GM10248 (cell line): ENCODE measurements at regions not wholly inside any gene's neighbourhood (a gene's known extent, or its start where the extent isn't known, plus 50 kb on each side); places are given as distances from the start of the nearest gene placed in this dataset.

Source experiments
- CTCF ChIA-PET: fragments of 300-600 bp; sonication (Branson Sonifier 250); formaldehyde crosslinking; extraction: SDS; loops from one replicate; lab custom pipeline; 2021; ENCODE audit warnings: antibody characterized with exemption; lab: Yijun Ruan, JAX
- POLR2A ChIA-PET: fragments of 350-650 bp; sonication (Branson Sonifier 250); formaldehyde crosslinking; extraction: SDS; loops from one replicate; lab custom pipeline; 2020; ENCODE audit warnings: antibody characterized with exemption; lab: Yijun Ruan, JAX
- DNase-seq: peaks from one replicate; pipeline ENCODE4 v3.0.0; 2012; ENCODE audit errors: extremely low spot score
- TF ChIP-seq, protein P1 (sequence below): IDR thresholded peaks from 2 replicates; pipeline ENCODE4 v1.5.1; 2012; ENCODE audit warnings: mild to moderate bottlenecking, low read depth; ENCODE audit errors: extremely low read depth, missing control alignments, control extremely low read depth

- DNase-seq, result no peak
- ChIA-PET POLR2A (no interaction called here), CTCF (interaction anchor here (0.5 kb wide), 1 partner anchor 8 kb away, joined by 3 read pairs; no protein-coding TSS in a partner anchor)
- TF ChIP-seq, protein P1, sequence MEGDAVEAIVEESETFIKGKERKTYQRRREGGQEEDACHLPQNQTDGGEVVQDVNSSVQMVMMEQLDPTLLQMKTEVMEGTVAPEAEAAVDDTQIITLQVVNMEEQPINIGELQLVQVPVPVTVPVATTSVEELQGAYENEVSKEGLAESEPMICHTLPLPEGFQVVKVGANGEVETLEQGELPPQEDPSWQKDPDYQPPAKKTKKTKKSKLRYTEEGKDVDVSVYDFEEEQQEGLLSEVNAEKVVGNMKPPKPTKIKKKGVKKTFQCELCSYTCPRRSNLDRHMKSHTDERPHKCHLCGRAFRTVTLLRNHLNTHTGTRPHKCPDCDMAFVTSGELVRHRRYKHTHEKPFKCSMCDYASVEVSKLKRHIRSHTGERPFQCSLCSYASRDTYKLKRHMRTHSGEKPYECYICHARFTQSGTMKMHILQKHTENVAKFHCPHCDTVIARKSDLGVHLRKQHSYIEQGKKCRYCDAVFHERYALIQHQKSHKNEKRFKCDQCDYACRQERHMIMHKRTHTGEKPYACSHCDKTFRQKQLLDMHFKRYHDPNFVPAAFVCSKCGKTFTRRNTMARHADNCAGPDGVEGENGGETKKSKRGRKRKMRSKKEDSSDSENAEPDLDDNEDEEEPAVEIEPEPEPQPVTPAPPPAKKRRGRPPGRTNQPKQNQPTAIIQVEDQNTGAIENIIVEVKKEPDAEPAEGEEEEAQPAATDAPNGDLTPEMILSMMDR, result no peak
Measured at GRCh38 chr17:17398188-17398942, 78.4 kb upstream of the MED9 start.

DNA sequence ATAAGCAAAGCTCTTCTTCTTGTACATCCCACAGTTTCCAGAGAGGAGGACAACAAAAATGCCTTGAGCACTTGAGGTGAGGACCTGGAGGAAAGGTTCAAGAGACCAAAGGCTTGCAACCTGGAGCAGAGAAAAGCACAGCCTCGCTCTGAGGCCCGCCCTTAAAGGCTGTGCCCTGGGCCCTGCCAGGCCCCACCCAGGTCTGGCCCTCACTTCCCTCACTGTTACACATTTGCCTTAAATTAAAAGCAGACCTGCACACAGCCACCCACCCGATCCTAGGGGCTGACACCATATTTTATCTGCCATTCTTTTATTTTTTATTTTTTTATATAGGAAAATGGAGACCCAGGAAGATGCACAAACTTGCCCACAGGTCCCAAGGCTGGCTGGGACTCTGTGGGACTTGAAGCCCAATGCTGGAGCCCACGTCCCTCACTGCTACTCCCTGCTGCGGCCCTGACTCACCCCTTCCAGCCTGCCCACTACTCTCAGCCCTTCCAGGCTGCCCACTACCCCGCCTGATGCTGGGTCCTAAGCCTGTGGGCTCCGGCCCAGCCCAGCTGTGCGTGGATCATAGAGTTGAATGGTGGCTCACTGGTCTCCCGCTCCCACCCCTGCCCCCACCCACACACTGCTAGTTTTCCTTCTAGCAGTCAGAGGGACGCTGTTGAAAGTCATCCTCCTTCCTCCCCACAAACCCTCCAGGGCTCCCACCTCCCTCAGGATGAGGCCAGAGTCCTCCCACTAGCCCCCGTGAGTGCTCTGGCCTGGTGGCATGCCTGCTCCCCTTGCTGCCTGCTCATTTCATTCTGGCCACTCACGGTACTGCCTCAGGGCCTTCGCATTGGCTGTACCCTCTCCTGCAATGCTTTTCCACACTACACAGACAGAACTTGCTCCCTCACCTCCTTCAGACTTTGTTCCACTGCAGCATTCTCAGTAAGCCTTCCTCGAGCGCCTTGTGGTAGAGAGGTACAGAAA, 77.6 kb upstream of the MED9 start:
- TF ChIP-seq, protein P1, result no peak
- DNase-seq, result no peak
- CTCF ChIA-PET, result interaction anchor here (0.5 kb wide), 1 partner anchor 9 kb away, joined by 3 read pairs; no protein-coding TSS in a partner anchor
- POLR2A ChIA-PET, result no interaction called here

DNA sequence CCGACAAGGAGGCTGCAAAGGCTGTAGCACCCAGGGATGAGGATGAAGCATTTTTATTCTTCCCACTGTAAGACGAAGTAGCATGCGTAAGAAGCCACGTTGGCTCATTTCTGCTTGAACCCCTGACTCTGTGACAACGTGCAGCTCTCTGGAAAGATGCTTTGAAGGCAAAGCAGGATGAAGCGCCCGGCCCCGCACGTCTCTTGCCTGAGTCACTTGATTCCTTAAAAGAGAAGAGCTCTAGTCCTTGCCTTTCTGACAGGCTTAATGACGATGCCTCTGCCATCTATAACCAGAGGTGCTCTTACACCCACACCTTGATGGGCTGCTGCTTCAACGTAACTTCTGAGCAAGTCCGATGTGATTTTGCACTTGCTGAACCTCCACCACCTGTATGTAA, 76.7 kb upstream of the MED9 start:
- DNase-seq, result no peak
- TF ChIP-seq, protein P1, result no peak
- ChIA-PET POLR2A (no interaction called here), CTCF (no interaction called here)

GRCh38 chr17:17400566-17401184, 76.1 kb upstream of the MED9 start:
- CTCF ChIA-PET, result no interaction called here
- no peak for DNase-seq
- TF ChIP-seq, protein P1, result no peak
- POLR2A ChIA-PET, result no interaction called here

DNA sequence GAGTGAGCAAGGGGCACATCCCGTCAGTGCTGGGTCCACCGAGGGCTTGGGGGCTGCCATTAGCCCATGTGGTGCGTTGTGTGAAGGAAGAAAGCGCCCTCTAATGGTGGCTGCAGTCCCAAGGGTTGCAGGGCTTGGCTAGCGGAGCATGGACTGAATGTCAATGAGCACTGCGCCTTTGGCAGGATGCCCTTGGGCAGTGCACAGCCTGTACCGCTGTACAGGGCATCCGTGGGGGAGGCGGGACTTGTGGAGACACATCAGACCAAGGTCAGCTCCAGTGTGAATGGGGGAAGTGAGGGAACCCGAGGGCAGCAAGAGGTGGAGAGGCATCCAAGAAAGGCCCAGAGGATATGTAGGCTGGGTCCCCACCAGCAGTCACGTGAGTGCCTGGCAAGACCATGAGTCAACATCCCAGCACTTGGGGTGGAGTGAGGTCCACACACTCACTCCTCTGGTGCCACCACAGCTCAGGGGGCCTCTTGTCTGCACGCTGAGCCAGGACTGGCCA, 75.5 kb upstream of the MED9 start:
- TF ChIP-seq, protein P1, result peak; percentile 4
- no peak for DNase-seq
- ChIA-PET POLR2A (no interaction called here), CTCF (no interaction called here)

- POLR2A ChIA-PET, result no interaction called here
- TF ChIP-seq, protein P1, result no peak
- no peak for DNase-seq
- CTCF ChIA-PET, result interaction anchor here (1.0 kb wide), 1 partner anchor 15 kb away, joined by 3 read pairs; no protein-coding TSS in a partner anchor
Measured at GRCh38 chr17:17402558-17402957, 74.2 kb upstream of the MED9 start.
